ENCODE measurements at regions not wholly inside any gene's neighbourhood (a gene's known extent, or its start where the extent isn't known, plus 50 kb on each side); places are given as distances from the start of the nearest gene placed in this dataset.
"Not testable (repeated sequence)": the region's sequence is repeated elsewhere in the genome, so short reads cannot be mapped to it uniquely, and the experiment has no call there.

GRCh38 chr16:9661336-9662017 lies 520.8 kb downstream of the GRIN2A start:
- TF ChIP-seq CTCF (IDR thresholded peaks at IDR 0.05), result no peak
- DNase-seq (ENCODE audit: low spot score) (no peak), ATAC-seq (ENCODE audit: low FRiP score) (no peak)

- ATAC-seq (ENCODE audit: low FRiP score) (no peak), DNase-seq (ENCODE audit: low spot score) (no peak)
- TF ChIP-seq CTCF (IDR thresholded peaks at IDR 0.05), result no peak
Measured at GRCh38 chr16:9663588-9663987, 518.6 kb downstream of the GRIN2A start.

- TF ChIP-seq CTCF (IDR thresholded peaks at IDR 0.05), result no peak
- ATAC-seq (ENCODE audit: low FRiP score) (no peak), DNase-seq (ENCODE audit: low spot score) (no peak)
Measured at GRCh38 chr16:9665851-9666271, 516.4 kb downstream of the GRIN2A start.

- ATAC-seq (ENCODE audit: low FRiP score), result no peak
- no peak for TF ChIP-seq CTCF (IDR thresholded peaks at IDR 0.05)
- DNase-seq (ENCODE audit: low spot score), result no peak
Measured at GRCh38 chr16:9666834-9667480, 515.3 kb downstream of the GRIN2A start.

GRCh38 chr16:9670033-9670432 lies 512.2 kb downstream of the GRIN2A start:
- ATAC-seq (ENCODE audit: low FRiP score) (no peak), DNase-seq (ENCODE audit: low spot score) (no peak)
- TF ChIP-seq CTCF (IDR thresholded peaks at IDR 0.05), result no peak

- not testable (repeated sequence) for ATAC-seq (ENCODE audit: low FRiP score); DNase-seq (ENCODE audit: low spot score)
Measured at GRCh38 chr16:9670616-9671015, 511.6 kb downstream of the GRIN2A start.

GRCh38 chr16:9676560-9677300 lies 505.5 kb downstream of the GRIN2A start:
- DNase-seq (ENCODE audit: low spot score); ATAC-seq (ENCODE audit: low FRiP score): not testable (repeated sequence)

GRCh38 chr16:9677301-9677653 lies 505.0 kb downstream of the GRIN2A start:
- ATAC-seq (ENCODE audit: low FRiP score) (no peak), DNase-seq (ENCODE audit: low spot score) (no peak)
- no peak for TF ChIP-seq CTCF (IDR thresholded peaks at IDR 0.05)

All from omental fat pad (tissue), 3 donors.